HG03469 (cell line): ENCODE measurements at regions not wholly inside any gene's neighbourhood (a gene's known extent, or its start where the extent isn't known, plus 50 kb on each side); places are given as distances from the start of the nearest gene placed in this dataset.
A peak's percentile ranks its signal among the peaks of the same experiment; 100 is the strongest.
"Not testable (repeated sequence)": the region's sequence is repeated elsewhere in the genome, so short reads cannot be mapped to it uniquely, and the experiment has no call there.

ENCODE experiments used
- ATAC-seq: cut with Tn5 transposase; IDR thresholded peaks from one replicate; pipeline ENCODE4 v1.9.1; 2021; ENCODE audit warnings: mild to moderate bottlenecking, moderate library complexity, moderate number of reproducible peaks; ENCODE audit not compliant: unreplicated experiment

DNA sequence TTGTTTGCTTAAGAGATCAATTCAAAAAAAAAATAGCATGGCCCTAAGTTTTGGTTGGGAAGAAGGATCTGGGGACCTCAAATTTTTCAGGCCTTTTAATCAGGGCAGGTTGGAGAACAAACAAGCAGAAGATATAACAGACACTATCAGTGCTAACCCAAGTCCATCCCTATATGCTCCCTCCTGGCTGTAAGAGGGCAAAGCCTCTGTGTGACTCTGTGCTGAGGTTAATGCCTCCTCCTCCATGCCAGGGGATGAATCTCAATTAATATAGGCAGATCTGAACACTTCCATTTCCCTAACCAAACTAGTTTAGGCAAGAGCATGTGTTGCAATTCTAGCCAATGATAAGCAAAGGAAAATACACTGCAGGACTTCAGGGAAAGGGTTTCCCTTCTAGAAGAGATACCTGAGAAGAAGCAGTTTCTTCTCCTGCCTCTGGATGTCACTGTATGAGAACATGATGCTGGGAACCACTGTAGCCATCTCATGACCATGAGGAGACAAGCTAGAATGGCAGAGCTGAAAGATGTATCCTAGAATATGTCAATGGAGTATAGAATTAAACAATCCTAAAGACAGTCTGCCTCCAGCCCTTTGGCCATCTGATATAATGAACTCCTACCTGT is 76.0 kb downstream of the CHD9NB start:
- ATAC-seq, result peak; percentile 76

DNA sequence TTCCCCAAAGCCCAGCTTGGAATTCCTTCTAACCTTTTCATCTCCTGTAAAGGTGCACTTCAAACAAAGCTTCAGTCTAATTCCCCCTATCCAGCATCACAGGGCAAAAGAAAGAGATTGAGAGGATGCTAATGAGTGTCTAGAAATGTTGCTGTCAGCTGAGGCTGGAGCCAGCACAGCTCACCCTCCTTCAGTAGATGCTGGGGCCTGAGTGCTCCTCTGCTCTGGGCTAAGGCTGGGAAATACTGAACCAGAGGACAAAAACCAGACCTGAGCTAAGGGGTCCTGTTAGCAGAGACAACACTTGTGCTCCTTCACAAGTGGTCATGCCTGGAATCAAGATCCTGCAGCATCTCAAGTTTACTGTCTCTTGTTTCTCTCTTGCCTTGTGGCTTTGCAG is 85.0 kb downstream of the CHD9NB start:
- no peak for ATAC-seq

DNA sequence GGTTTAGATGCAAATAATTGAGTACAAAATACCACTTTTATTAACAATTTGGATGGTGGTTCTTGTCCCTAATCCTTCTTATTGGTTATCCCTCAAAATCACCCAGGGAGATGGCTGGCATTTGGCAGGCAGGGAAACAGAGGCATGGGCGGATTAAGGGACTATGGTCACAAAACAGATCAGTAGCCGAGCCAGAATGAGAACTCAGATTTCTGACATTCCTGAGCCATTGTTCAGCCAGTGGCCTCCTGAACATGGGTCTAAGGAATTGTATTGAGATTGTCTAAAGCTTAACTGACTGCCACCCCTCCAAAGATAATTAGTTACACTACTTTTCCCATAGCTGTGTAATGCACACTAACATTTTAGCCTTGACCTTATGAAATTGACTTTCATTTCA is 88.4 kb downstream of the CHD9NB start:
- ATAC-seq, result no peak

DNA sequence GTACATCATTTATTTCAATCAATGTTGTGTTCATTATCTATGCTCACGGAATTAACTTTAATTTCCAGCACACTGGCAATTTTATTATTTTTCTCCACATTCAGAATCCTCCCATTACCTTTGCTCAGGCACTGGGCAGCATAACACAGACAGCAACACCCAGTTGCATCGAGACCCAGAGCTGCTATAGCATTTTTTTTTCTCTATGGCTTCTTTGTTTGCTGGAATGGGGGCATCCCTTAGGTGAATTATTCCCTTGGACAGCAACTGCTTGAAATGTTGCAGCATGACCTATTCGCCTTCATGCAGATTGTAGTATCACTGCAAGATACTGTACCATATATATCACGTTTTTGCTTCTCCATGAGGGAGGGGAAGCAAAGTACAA is 88.8 kb downstream of the CHD9NB start:
- no peak for ATAC-seq

DNA sequence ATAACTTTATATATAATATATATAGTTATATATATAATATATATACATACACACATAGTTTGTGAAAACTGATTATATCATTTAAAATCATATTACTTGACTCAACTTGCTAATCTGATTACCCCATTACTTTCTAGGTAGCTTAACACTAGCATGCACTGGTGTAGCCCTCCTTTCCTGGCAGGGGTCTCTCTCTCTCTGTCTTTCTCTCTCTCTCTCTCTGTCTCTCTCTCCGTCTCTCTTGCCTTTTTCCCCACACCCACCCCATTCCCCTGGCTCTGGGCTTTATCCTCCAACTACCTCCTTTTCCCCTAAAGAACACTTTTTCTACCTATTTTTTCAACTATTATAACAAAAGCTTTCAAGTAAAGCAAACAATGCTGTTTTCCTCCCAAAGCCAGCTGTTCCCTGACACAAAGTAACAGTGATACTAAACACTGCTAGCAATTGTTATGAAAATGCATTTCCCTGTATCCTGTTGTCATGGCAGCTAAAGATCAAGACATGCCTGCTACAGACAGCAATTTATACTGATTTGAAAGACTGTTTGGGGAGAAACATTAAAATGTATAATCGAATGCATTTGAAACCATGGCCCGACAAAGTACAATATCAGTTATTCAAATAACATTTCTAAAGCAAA is 89.4 kb downstream of the CHD9NB start:
- no peak for ATAC-seq

DNA sequence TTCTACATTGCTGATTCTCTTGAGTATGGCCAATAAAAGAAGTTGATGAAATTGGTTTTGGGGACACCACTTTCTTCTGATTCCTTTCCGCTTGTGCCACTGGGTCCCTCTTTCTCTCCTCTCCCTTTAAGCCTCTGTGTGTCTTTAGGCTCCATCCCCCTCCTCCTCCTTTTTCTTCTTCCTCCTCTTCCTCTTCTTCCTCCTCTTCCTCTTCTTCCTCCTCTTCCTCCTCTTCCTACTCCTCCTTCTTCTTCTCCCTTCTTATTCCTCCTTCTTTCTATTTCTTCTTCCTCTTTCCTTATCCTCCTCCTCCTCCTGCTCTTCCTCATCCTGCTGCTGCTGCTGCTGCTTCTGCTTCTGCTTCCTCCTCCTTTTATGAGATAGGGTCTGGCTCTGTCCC is 93.7 kb downstream of the CHD9NB start:
- ATAC-seq, result no peak

DNA sequence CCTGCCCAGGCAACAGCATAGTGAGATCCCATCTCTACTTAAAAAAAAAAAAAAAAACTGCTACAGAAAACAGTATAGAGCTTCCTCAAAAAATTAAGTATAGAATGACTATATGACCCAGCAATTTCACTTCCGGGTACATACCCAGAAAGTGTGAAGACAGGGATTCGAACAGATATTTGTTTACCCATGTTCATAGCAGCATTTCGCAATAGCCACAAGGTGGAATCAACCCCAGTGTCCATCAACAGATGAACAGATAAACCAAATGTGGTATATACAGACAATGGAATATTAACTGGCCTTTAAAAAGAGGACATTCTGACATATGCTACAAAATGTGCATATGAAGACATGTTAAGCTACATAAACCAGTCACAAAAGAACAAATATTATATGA is 95.5 kb downstream of the CHD9NB start:
- ATAC-seq, result no peak

DNA sequence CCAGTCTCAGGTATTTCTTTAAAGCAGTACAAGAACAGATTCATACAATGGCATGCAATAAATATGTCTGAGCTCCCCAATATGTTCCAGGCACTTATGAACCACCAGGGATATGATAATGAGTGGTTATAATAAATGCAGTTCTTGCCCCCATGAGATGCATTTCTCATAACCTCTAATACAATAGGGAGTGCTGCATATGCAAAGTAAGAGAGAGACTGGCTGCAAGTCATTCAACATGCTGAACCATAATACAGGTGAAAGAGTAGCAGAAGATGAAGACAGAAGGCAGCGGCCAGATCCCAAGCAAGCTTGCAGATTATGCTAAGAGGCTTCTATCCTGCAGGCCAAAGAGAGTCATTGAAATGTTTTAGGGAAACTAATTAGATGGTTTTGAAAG is 96.7 kb downstream of the CHD9NB start:
- no peak for ATAC-seq

DNA sequence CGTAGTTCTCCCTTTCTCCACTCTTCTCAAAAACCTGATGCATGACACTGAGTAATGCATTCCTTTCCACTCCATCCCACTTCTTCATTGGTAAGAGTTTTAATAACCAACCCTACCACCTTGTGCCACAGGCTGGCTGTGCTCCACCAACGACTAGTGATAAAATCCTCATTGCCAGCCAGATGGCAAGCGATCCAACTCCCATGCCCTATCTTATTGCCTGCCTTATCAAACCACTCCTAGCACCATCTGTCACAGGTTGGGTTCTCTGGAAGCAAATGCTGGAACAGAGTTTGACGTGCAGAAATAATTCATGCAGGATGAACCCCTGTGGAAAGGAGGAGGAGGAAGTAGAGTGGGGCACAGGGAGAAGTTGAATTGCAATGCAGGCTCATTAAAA is 99.5 kb downstream of the CHD9NB start:
- no peak for ATAC-seq

DNA sequence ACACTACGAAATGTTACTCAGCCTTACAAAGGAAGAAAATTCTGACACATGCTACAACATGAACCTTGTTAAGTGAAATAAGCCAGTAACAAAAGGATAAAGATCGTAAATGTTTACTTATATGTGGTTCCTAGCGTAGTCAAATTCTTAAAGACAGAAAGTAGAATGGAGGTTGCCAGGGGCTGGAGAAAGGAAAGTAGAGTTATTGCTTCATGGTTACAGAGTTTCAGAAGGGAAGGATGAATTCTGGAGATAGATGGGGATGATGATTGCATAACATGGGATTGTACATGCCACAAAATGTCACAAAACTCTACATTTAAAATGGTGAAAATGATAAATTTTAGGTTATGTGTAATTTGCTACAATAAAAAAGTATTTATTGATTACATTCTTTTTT is 103.8 kb downstream of the CHD9NB start:
- no peak for ATAC-seq

DNA sequence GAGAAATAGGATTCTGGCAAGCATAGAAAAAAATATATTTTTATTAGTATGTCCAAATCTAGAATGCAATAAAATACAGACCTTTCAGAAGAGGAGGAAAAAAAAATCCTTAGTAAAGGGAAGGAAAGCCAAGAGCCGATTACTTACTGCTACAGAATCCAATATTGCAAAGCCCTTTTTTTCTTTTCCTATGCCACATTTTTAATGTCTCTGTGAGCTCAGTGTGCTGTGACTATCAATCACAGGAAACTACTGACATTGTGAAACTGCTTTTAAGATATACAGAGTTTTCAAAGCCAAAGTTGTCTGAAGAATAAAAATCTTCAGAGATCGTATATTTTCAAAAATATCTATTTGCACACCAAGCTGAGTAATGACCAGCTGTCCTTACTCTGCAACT is 120.4 kb downstream of the CHD9NB start:
- ATAC-seq, result no peak

DNA sequence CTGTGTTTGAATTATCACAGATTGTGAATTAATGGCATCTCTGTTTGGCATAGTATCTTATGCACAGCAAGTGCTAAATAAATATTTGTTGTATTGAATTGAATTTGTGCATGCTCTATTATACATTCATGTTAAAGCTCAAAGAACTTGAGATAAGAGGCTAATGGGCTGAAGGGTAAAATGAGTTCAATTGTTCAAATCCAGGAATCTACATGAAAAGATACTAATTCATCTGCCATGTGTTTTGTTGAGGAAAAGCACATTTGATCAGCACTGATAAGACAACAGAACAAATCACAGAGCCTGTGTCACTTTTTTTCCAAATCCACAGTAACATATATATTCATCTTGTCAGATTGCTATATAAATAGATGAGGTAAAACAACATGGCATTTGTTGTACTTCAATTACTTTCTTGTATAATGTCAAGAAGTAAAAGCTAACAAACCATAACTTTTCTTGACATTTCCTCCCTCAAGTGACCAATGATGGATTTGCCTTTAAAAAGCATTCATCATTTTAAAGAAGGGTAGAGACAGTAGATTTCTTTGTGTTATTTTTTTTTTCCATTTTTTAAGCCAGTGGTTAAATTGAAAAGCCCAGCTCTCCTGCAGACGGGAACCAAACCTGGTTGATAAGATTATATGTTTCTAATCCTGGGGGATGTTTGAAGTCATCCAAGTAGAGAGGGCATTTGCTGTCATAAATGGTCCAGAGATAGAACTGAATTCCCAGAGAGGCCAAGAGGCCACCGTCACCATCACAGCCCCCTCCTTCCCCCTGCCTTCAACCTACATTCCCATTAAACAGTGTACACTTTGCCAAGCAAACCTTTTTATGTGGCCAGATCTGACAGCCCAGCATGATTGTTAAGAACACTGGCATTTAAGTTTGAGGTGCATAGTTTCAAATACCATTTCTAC is 123.0 kb downstream of the CHD9NB start:
- no peak for ATAC-seq

DNA sequence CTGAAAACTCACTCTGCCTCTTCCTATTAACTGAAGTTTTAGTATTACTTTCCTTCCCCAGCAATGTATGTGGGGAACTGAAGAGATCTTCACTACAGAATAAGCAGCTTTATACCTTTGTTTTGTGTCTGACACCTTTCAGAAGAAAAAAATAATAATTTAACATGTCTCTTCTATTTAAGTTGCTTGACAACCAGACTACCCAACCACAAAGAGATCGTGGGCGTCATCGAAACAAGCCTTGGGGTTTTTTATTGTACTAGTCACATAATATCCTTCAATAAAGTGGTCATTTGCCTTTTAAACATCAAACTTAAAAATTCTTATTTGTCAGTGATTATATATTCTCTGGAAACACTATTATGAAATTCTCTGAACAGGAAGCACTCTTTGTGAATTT is 123.7 kb downstream of the CHD9NB start:
- ATAC-seq, result no peak

DNA sequence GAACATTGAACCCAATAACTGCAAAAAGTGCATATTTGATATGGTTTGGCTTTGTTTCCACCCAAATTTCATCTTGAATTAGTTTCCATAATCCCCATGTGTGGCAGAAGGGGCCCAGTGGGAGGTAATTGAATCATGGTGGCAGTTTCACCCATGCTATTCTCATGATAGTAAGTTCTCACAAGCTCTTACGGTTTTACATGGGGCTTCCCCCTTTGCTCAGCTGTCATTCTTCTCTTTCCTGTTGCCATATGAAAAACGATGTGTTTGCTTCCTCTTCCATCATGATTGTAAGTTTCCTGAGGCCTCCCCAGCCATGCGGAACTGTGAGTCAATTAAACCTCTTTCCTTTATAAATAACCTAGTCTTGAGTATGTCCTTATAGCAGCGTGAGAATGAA is 127.6 kb downstream of the CHD9NB start:
- no peak for ATAC-seq

DNA sequence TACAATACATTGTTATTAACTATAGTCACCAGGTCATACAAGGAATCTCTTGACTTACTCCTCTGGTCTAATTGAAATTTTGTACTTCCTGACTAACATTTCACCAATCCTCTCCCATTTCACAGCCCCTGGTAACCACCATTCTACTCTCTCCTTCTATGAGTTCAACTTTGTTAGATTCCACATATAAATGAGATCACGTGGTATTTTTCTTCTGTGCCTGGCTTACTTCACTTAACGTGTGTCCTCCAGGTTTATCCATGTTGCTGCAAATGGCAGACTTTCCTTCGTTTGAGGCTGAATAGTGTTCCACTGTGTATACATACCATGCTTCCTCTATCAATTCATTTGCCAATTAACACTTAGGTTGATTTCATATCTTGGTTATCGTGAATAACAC is 128.5 kb downstream of the CHD9NB start:
- ATAC-seq, result no peak

DNA sequence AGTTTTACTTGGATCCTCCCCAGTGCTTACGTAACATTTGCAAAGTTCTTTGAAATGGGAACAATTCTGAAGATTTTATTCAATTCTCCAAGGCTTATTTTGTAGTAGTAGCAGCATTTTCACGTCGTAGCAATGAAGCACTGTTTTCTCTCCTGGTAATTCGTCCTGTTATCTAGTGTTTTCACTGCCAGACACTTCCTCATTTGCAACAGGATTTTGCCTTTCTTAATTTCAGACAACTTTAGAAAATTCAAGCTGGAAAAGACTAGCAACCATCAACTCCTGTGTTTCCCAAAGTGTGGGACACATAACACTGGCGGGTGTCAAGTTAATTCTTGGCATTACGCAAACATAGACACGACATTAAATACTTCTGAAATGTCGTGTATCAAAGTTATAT is 131.6 kb downstream of the CHD9NB start:
- ATAC-seq, result no peak

DNA sequence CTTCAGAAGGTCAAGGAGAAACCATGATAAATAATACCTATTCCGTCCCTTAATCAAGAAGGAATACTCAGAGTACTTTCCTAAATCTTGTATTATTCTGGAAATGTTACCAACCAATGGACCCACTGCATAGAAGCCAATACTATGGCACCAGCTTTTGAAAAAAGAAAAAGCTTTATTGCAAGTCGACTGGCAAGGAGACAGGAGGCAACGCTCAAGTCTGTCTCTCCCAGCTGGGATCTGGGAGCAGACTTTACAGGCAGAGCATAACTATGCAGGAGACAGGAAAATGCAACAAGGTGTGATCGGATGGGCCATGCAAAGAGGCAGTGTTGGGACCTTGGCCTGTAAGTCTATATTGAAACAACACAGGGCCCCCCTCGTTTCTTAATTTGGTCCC is 132.4 kb downstream of the CHD9NB start:
- ATAC-seq, result no peak

DNA sequence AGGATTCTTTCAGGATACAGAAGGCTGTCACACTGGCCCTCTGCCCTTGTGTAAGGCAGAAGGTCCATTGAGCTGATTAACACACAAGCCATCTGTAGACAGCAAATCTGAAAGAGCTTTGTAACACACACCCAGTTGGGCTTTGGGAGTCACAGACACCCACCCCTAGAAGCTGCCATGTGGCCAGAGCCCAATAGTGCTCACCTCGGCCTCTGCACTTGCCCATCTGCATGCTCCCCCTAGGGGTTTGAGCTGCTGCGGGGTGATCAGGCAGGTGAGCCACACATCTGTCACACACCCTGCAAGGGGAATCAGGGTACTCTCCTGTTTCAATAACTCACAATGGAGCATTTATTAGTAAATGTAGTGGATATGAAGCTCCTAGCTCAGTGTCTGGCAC is 138.3 kb downstream of the CHD9NB start:
- no peak for ATAC-seq

DNA sequence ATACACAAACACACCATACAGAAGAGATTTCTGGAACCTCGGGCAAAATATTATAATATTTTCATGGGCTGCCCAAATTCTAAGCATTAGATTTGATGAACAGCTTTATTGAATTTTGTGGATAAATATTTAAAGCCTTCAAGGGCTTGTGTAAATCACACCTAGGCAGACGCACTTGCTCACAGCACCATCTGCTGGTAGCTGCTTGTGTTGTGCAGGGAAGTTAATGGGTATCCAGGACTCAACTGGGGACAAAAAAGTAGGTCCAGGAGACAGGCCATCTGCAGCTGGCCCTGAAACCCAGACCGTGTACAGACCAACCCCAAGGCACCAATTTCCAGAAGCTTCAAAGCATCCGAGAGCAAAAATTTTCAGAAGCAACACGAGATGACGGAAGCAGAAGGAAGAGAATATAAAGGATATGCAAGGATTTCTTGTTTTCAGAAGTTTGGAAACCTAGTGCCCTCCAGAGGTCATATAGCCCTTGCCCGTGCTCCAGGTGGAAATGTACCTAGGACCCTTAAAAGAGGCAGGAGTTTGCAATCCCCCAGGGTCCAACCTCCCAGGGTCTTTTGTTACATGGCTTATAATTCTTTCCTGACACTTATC is 140.0 kb downstream of the CHD9NB start:
- peak; percentile 83 for ATAC-seq

DNA sequence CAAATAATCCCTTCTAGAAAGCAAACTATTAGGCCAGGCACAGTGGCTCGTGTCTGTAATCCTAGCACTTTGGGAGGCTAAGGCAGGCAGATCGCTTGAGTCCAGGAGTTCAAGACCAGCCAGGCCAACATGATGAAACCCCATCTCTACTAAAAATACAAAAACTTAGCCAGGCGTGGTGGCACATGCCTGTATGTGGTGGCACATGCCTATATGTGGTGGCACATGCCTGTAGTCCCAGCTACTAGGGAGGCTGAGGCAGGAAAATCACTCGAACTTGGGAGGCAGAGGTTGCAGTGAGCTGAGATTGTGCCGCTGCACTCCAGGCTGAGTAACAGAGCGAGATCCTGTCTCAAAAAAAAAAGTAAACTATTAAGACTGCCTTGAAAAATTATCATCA is 144.6 kb downstream of the CHD9NB start:
- ATAC-seq, result not testable (repeated sequence)

DNA sequence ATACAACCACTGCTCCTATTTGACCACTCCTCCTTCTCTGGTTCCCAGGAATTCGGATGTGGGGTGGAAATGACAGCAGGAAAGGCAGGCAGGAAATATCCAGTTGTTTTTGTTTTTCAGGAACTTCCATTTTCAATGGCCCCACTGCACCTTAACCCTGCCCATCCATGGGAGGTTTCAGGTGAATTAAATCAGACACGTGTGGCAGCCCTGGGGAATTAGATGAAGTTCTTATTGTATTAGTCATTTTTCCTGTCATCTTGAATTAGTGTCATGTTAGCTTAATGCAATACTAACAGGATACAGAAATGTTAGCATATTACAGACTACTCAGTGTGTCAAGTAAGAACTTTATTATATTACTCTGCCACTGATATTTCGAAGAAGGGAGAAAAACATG is 146.4 kb downstream of the CHD9NB start:
- ATAC-seq, result no peak
